ENCODE measurements at regions not wholly inside any gene's neighbourhood (a gene's known extent, or its start where the extent isn't known, plus 50 kb on each side); places are given as distances from the start of the nearest gene placed in this dataset.

DNA sequence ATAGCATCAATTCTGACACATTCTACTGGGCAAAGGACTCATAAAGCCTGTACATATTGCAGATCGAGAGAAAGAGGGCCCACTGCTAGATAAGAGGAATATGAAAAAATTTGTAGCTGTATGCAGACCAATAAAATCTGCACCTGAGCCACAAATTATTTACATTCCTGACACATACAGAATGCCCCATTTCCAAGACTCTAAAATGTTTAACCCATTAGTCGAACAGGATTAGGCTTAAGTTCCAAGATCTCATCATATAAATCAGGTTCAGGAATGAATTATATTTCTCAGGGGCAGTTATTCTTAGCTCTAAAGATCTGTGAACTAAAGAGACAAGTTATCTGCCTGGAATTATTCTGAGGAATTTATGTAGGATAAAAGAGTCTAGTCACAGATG, 1615.8 kb downstream of the ARAP2 start:
- no peaks in the 10 kb centered on the region for H3K36me3 Mint-ChIP-seq (ENCODE audit: insufficient read depth, unreplicated experiment)
- Histone ChIP-seq H3K4me3 (ENCODE audit: low read depth, low read length) (no peak overlapping the region), H3K9me3 (no peaks in the 10 kb centered on the region), H3K27me3 (replicated peaks; ENCODE audit: control insufficient read depth, insufficient read depth, low read length) (no peaks in the 10 kb centered on the region), H3K36me3 (ENCODE audit: control insufficient read depth, insufficient read depth, low read length) (no peaks in the 10 kb centered on the region), H3K4me1 (no peaks in the 10 kb centered on the region)
- H3K9me3 Mint-ChIP-seq (ENCODE audit: unreplicated experiment): no peaks in the 10 kb centered on the region
- intact Hi-C loops (cut with micrococcal nuclease; ENCODE audit: unreplicated experiment): no loop called here
- DNase-seq: no peak
- H3K4me1 Mint-ChIP-seq (ENCODE audit: low read depth, unreplicated experiment): no peaks in the 10 kb centered on the region
- no peak overlapping the region for H3K4me3 Mint-ChIP-seq (ENCODE audit: unreplicated experiment)
- no peak overlapping the region for H3K27ac Mint-ChIP-seq (ENCODE audit: unreplicated experiment)
- POLR2A ChIA-PET: no interaction called here
- no TSS peak for BruUV-seq (replicated peaks)
- H3K27me3 Mint-ChIP-seq (ENCODE audit: insufficient read depth, unreplicated experiment): no peaks in the 10 kb centered on the region
- TF ChIP-seq CTCF (IDR thresholded peaks at IDR 0.05; ENCODE audit: insufficient read depth in 1 of 2, low read depth in 1 of 2, low read length in 1 of 2, severe bottlenecking in 1 of 2, unreplicated experiment in 1 of 2): no peak
- CTCF ChIA-PET: no interaction called here

GRCh38 chr4:34629451-34629850, 1614.9 kb downstream of the ARAP2 start:
- no peaks in the 10 kb centered on the region for H3K36me3 ChIP-seq (ENCODE audit: control insufficient read depth, insufficient read depth, low read length)
- CTCF ChIA-PET: no interaction called here
- no peak overlapping the region for H3K4me3 Mint-ChIP-seq (ENCODE audit: unreplicated experiment)
- POLR2A ChIA-PET: no interaction called here
- H3K27me3 Mint-ChIP-seq (ENCODE audit: insufficient read depth, unreplicated experiment): no peaks in the 10 kb centered on the region
- no peak overlapping the region for H3K27ac Mint-ChIP-seq (ENCODE audit: unreplicated experiment)
- no peaks in the 10 kb centered on the region for H3K4me1 ChIP-seq
- no peak for DNase-seq
- H3K27me3 ChIP-seq (replicated peaks; ENCODE audit: control insufficient read depth, insufficient read depth, low read length): no peaks in the 10 kb centered on the region
- no peaks in the 10 kb centered on the region for H3K9me3 ChIP-seq
- H3K4me1 Mint-ChIP-seq (ENCODE audit: low read depth, unreplicated experiment): no peaks in the 10 kb centered on the region
- intact Hi-C loops (cut with micrococcal nuclease; ENCODE audit: unreplicated experiment): no loop called here
- no peaks in the 10 kb centered on the region for H3K36me3 Mint-ChIP-seq (ENCODE audit: insufficient read depth, unreplicated experiment)
- H3K9me3 Mint-ChIP-seq (ENCODE audit: unreplicated experiment): no peaks in the 10 kb centered on the region
- no peak overlapping the region for H3K4me3 ChIP-seq (ENCODE audit: low read depth, low read length)
- BruUV-seq (replicated peaks): no TSS peak
- TF ChIP-seq CTCF (IDR thresholded peaks at IDR 0.05; ENCODE audit: insufficient read depth in 1 of 2, low read depth in 1 of 2, low read length in 1 of 2, severe bottlenecking in 1 of 2, unreplicated experiment in 1 of 2): no peak

DNA sequence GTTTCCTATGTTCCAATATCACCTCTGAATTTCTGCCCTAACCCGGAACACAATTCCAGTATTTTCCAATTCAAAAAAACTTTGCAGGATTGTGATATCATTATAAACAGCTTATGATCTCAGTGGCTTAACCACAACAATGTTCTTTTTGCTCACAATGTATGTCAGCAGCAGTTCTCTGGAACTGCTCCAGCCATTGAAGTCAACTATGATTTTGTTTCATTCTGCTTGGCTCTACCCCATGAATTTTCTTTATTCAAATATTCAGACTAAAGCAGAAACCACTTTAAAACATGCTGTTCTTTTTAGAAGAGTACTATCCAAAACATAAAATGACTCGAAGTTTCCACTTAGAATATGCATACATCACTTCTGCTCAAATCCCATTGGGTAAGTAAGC, 1611.1 kb downstream of the ARAP2 start:
- H3K4me3 ChIP-seq (ENCODE audit: low read depth, low read length): no peak overlapping the region
- H3K27me3 Mint-ChIP-seq (ENCODE audit: insufficient read depth, unreplicated experiment): no peaks in the 10 kb centered on the region
- H3K4me3 Mint-ChIP-seq (ENCODE audit: unreplicated experiment): no peak overlapping the region
- CTCF ChIA-PET: no interaction called here
- H3K4me1 ChIP-seq: no peaks in the 10 kb centered on the region
- H3K9me3 Mint-ChIP-seq (ENCODE audit: unreplicated experiment): no peaks in the 10 kb centered on the region
- H3K9me3 ChIP-seq: no peaks in the 10 kb centered on the region
- no peak overlapping the region for H3K27ac Mint-ChIP-seq (ENCODE audit: unreplicated experiment)
- no TSS peak for BruUV-seq (replicated peaks)
- no peak for DNase-seq
- no peaks in the 10 kb centered on the region for H3K36me3 Mint-ChIP-seq (ENCODE audit: insufficient read depth, unreplicated experiment)
- POLR2A ChIA-PET: no interaction called here
- H3K27me3 ChIP-seq (replicated peaks; ENCODE audit: control insufficient read depth, insufficient read depth, low read length): no peaks in the 10 kb centered on the region
- intact Hi-C loops (cut with micrococcal nuclease; ENCODE audit: unreplicated experiment): no loop called here
- H3K4me1 Mint-ChIP-seq (ENCODE audit: low read depth, unreplicated experiment): no peaks in the 10 kb centered on the region
- H3K36me3 ChIP-seq (ENCODE audit: control insufficient read depth, insufficient read depth, low read length): no peaks in the 10 kb centered on the region
- no peak for TF ChIP-seq CTCF (IDR thresholded peaks at IDR 0.05; ENCODE audit: insufficient read depth in 1 of 2, low read depth in 1 of 2, low read length in 1 of 2, severe bottlenecking in 1 of 2, unreplicated experiment in 1 of 2)

All from Caco-2 (cell line).